Effector memory CD4-positive, alpha-beta T cell (primary cell): ENCODE measurements at regions not wholly inside any gene's neighbourhood (a gene's known extent, or its start where the extent isn't known, plus 50 kb on each side); places are given as distances from the start of the nearest gene placed in this dataset.

ENCODE experiments used
- DNase-seq, 3 donors: peaks; one replicate each; pipeline ENCODE4 v3.0.0-alpha.2; 2020
- H3K27ac ChIP-seq: 2 replicates; pipeline ENCODE4 v1.7.0; 2013; ENCODE audit warnings: mild to moderate bottlenecking, low read length, moderate library complexity; ENCODE audit not compliant: insufficient read depth, poor library complexity, severe bottlenecking
- H3K27me3 ChIP-seq: replicated peaks from 2 replicates; pipeline ENCODE4 v1.7.0; 2013; ENCODE audit warnings: mild to moderate bottlenecking, low read length; ENCODE audit not compliant: insufficient read depth, control insufficient read depth, poor library complexity, severe bottlenecking
- H3K36me3 ChIP-seq: 2 replicates; pipeline ENCODE4 v1.7.0; 2013; ENCODE audit warnings: mild to moderate bottlenecking, low read length, moderate library complexity; ENCODE audit not compliant: control insufficient read depth, insufficient read depth
- H3K4me1 ChIP-seq: 2 replicates; pipeline ENCODE4 v1.7.0; 2013; ENCODE audit warnings: low read length, mild to moderate bottlenecking; ENCODE audit not compliant: control insufficient read depth, insufficient read depth, poor library complexity, severe bottlenecking
- H3K4me3 ChIP-seq: 2 replicates; pipeline ENCODE4 v1.7.0; 2013; ENCODE audit warnings: low read length, low read depth, mild to moderate bottlenecking; ENCODE audit not compliant: insufficient read depth, poor library complexity, severe bottlenecking
- H3K9me3 ChIP-seq: 2 replicates; pipeline ENCODE4 v1.7.0; 2013; ENCODE audit warnings: mild to moderate bottlenecking, low read length, moderate library complexity; ENCODE audit not compliant: control insufficient read depth

DNA sequence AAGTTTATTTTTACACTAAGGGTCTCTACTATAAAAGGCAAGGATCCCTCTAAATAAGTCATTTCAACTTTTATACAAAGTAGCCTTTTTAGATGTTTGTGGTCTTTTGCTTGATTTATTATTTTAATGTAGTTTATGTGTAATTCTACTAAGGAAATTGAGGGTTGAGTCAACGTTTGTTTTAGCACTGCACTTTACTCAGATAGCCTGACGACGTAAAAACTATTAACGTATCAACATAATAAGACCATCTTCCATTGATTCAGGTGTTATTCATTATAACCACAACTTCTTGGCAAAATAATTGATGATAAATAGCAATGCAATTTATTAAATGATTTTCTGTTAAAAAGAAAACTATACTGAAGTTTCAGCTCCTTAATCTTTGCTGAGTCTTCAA, 1103.6 kb upstream of the ACVR2A start:
- no peak overlapping the region for H3K4me3 ChIP-seq

DNA sequence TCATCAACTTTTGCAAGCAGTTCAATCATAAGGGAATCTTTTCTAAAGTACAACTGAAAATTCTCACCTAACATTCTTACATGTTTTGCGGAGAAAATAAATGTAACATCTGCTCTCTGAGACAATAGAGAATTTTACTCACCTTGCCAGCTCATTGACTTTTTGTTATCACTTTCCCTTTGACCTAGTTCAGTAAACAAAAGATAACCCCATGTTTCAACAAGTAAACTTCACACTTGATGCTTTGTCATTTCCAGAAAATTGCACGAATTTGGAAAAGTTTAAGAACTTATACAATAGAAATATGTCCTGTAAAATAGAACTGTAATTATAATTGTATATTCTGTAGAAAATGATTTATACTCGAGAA, 1110.0 kb upstream of the ACVR2A start:
- no peaks in the 10 kb centered on the region for H3K9me3 ChIP-seq
- no peaks in the 10 kb centered on the region for H3K27me3 ChIP-seq
- no peak overlapping the region for H3K4me3 ChIP-seq
- DNase-seq: no peak
- H3K27ac ChIP-seq: no peak overlapping the region
- H3K4me1 ChIP-seq: no peaks in the 10 kb centered on the region
- no peaks in the 10 kb centered on the region for H3K36me3 ChIP-seq

More for the DNA sequence above, 1103.6 kb upstream of the ACVR2A start:
- Histone ChIP-seq H3K9me3 (no peaks in the 10 kb centered on the region), H3K4me1 (no peaks in the 10 kb centered on the region), H3K36me3 (no peaks in the 10 kb centered on the region), H3K27ac (no peak overlapping the region), H3K27me3 (no peaks in the 10 kb centered on the region)
- no peak for DNase-seq

GRCh38 chr2:146734042-146734820, 1110.6 kb upstream of the ACVR2A start:
- no peaks in the 10 kb centered on the region for H3K9me3 ChIP-seq
- no peak for DNase-seq
- no peak overlapping the region for H3K27ac ChIP-seq

DNA sequence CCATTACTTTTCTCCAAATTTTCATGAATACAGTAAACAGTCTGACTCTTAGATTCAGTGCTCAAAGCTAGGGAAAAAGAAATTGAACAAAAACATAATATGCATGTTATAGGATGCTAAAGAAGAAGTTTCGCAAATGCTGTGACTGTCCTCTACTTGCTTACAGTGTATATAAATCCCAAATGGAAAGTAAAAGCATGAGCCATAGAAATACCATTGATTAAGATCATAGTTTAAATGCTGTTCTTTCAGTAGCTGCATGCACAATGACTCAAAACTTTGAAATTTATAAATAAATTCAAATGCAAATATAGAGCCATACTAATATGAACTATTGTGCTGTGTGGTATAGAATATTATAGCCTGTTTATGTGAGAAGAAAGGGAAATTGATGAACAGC, 1113.9 kb upstream of the ACVR2A start:
- Histone ChIP-seq H3K36me3 (no peaks in the 10 kb centered on the region), H3K27ac (no peak overlapping the region), H3K4me3 (no peak overlapping the region), H3K9me3 (no peaks in the 10 kb centered on the region), H3K4me1 (no peaks in the 10 kb centered on the region), H3K27me3 (no peaks in the 10 kb centered on the region)
- no peak for DNase-seq

More at GRCh38 chr2:146734042-146734820, 1110.6 kb upstream of the ACVR2A start:
- no peaks in the 10 kb centered on the region for H3K36me3 ChIP-seq
- H3K4me1 ChIP-seq: no peaks in the 10 kb centered on the region
- no peak overlapping the region for H3K4me3 ChIP-seq
- H3K27me3 ChIP-seq: no peaks in the 10 kb centered on the region

- H3K9me3 ChIP-seq: no peaks in the 10 kb centered on the region
- no peaks in the 10 kb centered on the region for H3K4me1 ChIP-seq
- no peak overlapping the region for H3K4me3 ChIP-seq
- H3K27me3 ChIP-seq: no peaks in the 10 kb centered on the region
- no peak overlapping the region for H3K27ac ChIP-seq
- no peaks in the 10 kb centered on the region for H3K36me3 ChIP-seq
- no peak for DNase-seq
Observed at GRCh38 chr2:146721486-146721885, 1123.3 kb upstream of the ACVR2A start.

- H3K27ac ChIP-seq: no peak overlapping the region
- no peak for DNase-seq
- no peaks in the 10 kb centered on the region for H3K36me3 ChIP-seq
- H3K4me1 ChIP-seq: no peaks in the 10 kb centered on the region
- H3K4me3 ChIP-seq: no peak overlapping the region
- no peaks in the 10 kb centered on the region for H3K9me3 ChIP-seq
- H3K27me3 ChIP-seq: no peaks in the 10 kb centered on the region
Observed at GRCh38 chr2:146720170-146720569, 1124.7 kb upstream of the ACVR2A start.

- Histone ChIP-seq H3K36me3 (no peaks in the 10 kb centered on the region), H3K4me1 (no peaks in the 10 kb centered on the region), H3K27ac (no peak overlapping the region), H3K9me3 (no peaks in the 10 kb centered on the region), H3K27me3 (no peaks in the 10 kb centered on the region), H3K4me3 (no peak overlapping the region)
- DNase-seq: no peak
Observed at GRCh38 chr2:146716591-146716990, 1128.2 kb upstream of the ACVR2A start.

DNA sequence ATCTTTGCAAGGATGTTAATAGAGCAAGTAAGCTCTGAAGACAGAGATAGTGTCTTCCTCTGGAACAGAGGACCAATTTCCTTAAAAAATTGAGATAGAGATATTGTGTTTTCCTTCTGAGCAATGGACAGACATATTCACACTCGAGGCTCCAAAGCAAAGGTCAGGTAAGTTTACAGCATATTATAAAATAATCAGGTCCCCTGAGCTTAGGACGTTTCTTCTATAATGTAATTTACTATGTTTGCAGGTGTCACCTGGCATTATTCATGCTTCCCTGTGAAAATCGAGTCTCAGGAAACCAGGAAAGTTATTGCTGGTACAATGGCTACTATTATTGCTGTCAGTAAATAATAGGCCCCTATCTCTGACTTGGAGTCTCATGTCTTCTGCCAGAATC, 1135.8 kb upstream of the ACVR2A start:
- no peaks in the 10 kb centered on the region for H3K9me3 ChIP-seq
- H3K27me3 ChIP-seq: no peaks in the 10 kb centered on the region
- H3K4me3 ChIP-seq: no peak overlapping the region
- DNase-seq: no peak
- no peaks in the 10 kb centered on the region for H3K36me3 ChIP-seq
- H3K4me1 ChIP-seq: no peaks in the 10 kb centered on the region
- H3K27ac ChIP-seq: no peak overlapping the region

GRCh38 chr2:146701183-146701582, 1143.6 kb upstream of the ACVR2A start:
- Histone ChIP-seq H3K36me3 (no peaks in the 10 kb centered on the region), H3K27ac (no peak overlapping the region), H3K4me3 (no peak overlapping the region), H3K4me1 (no peaks in the 10 kb centered on the region), H3K9me3 (no peaks in the 10 kb centered on the region), H3K27me3 (no peaks in the 10 kb centered on the region)
- no peak for DNase-seq

- no peaks in the 10 kb centered on the region for H3K4me1 ChIP-seq
- H3K4me3 ChIP-seq: no peak overlapping the region
- H3K36me3 ChIP-seq: no peaks in the 10 kb centered on the region
- no peaks in the 10 kb centered on the region for H3K27me3 ChIP-seq
- no peak overlapping the region for H3K27ac ChIP-seq
- H3K9me3 ChIP-seq: no peaks in the 10 kb centered on the region
- no peak for DNase-seq
Observed at GRCh38 chr2:146697307-146697706, 1147.5 kb upstream of the ACVR2A start.
